OCI-LY1 (cell line): ENCODE measurements at regions not wholly inside any gene's neighbourhood (a gene's known extent, or its start where the extent isn't known, plus 50 kb on each side); places are given as distances from the start of the nearest gene placed in this dataset.

ENCODE experiments used
- H2AFZ ChIP-seq: fragments of 200-600 bp; sonication (generic), shearing (Covaris generic); 2 replicates; pipeline ENCODE4 v1.6.0; 2014; ENCODE audit warnings: antibody characterized with exemption, mild to moderate bottlenecking, low read length
- H3F3A ChIP-seq: fragments of 200-600 bp; sonication (generic), shearing (Covaris generic); 2 replicates; pipeline ENCODE4 v1.6.0; 2014; ENCODE audit warnings: mild to moderate bottlenecking, antibody characterized with exemption, low read length, moderate library complexity; ENCODE audit not compliant: insufficient read depth
- H3K27ac ChIP-seq: fragments of 200-600 bp; sonication (generic); 2 replicates; pipeline ENCODE4 v1.5.1; 2014; ENCODE audit warnings: low read length, mixed run types, mild to moderate bottlenecking, low read depth; ENCODE audit not compliant: poor library complexity, severe bottlenecking
- H3K27me3 ChIP-seq: fragments of 200-600 bp; sonication (generic); 2 replicates; pipeline ENCODE4 v1.6.0; 2014; ENCODE audit warnings: antibody characterized with exemption, mild to moderate bottlenecking, low read length, moderate library complexity; ENCODE audit not compliant: insufficient read depth
- H3K36me3 ChIP-seq: fragments of 200-600 bp; sonication (generic); 2 replicates; pipeline ENCODE4 v1.6.1; 2014; ENCODE audit warnings: mild to moderate bottlenecking, antibody characterized with exemption, low read length, moderate library complexity, mixed read lengths; ENCODE audit not compliant: insufficient read depth
- H3K4me1 ChIP-seq: fragments of 200-600 bp; sonication (generic); 2 replicates; pipeline ENCODE4 v1.5.1; 2014; ENCODE audit warnings: mild to moderate bottlenecking, low read length, moderate library complexity; ENCODE audit not compliant: insufficient read depth, severe bottlenecking
- H3K4me2 ChIP-seq: fragments of 200-600 bp; sonication (generic), shearing (Covaris generic); 2 replicates; pipeline ENCODE4 v1.6.1; 2014; ENCODE audit warnings: low read length
- H3K4me3 ChIP-seq: fragments of 200-600 bp; sonication (generic); 2 replicates; pipeline ENCODE4 v1.5.1; 2014; ENCODE audit warnings: low read length, low read depth, mild to moderate bottlenecking, mixed read lengths; ENCODE audit not compliant: poor library complexity, severe bottlenecking
- H3K79me2 ChIP-seq: fragments of 200-600 bp; shearing (Covaris generic); 2 replicates; pipeline ENCODE4 v1.6.1; 2016; ENCODE audit warnings: mixed run types, low read length, mixed read lengths; ENCODE audit not compliant: insufficient read depth
- H3K9ac ChIP-seq: fragments of 200-600 bp; sonication (generic), shearing (Covaris generic); 2 replicates; pipeline ENCODE4 v1.6.1; 2014; ENCODE audit warnings: mild to moderate bottlenecking, low read length, mixed read lengths
- H3K9me2 ChIP-seq: fragments of 200-600 bp; sonication (generic), shearing (Covaris generic); 2 replicates; pipeline ENCODE4 v1.6.1; 2014; ENCODE audit warnings: low read depth, mild to moderate bottlenecking, low read length, mixed read lengths
- H3K9me3 ChIP-seq: fragments of 200-600 bp; shearing (Covaris generic); 2 replicates; pipeline ENCODE4 v1.6.1; 2014; ENCODE audit warnings: low read length, mixed read lengths
- H4K20me1 ChIP-seq: fragments of 200-600 bp; sonication (generic), shearing (Covaris generic); 2 replicates; pipeline ENCODE4 v1.6.0; 2016; ENCODE audit warnings: mild to moderate bottlenecking, low read length; ENCODE audit not compliant: insufficient read depth
- EZH2 ChIP-seq: fragments of 200-600 bp; sonication (generic), shearing (Covaris generic); IDR thresholded peaks from 2 replicates; pipeline ENCODE4 v1.8.0; 2017; ENCODE audit warnings: borderline replicate concordance, mixed run types, mild to moderate bottlenecking, antibody characterized with exemption, low read length, moderate library complexity, mixed read lengths
- TF ChIP-seq, protein P1 (sequence below): fragments of 200-600 bp; sonication (generic), shearing (Covaris generic); IDR thresholded peaks from 2 replicates; pipeline ENCODE4 v1.5.1; 2017; ENCODE audit warnings: mild to moderate bottlenecking, antibody characterized with exemption, low read length, moderate library complexity, mixed read lengths

DNA sequence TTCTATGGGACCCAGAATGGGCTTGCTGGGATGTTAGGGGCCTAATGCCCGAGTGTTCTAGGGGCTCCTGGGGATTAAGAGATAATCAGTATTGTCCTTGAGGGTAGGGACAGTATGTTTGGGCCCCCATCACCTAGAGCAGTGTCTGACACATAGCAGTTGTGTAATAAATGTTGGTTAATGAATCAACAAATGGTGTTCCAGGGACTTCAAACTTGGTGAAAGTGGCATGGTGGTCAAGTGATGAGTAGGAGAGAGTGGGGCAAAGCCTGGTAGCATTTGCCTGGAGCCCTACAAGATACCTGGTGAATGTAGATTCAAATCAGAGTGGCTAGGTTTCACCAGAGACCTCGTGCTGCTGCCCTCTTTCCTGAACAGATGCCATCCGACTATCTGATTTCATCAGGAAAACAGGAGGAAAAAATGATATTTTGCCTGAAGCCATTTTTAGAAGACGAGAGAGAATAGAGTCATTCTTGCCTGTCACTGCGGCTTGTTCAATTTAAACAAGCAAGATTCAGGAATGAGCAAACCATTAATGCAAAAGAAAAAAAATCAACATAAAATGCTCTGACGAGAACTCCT is 117.3 kb downstream of the RPL22L1 start:
- H3K4me1 ChIP-seq, result no peaks in the 10 kb centered on the region
- no peak for TF ChIP-seq EZH2
- TF ChIP-seq, protein P1, sequence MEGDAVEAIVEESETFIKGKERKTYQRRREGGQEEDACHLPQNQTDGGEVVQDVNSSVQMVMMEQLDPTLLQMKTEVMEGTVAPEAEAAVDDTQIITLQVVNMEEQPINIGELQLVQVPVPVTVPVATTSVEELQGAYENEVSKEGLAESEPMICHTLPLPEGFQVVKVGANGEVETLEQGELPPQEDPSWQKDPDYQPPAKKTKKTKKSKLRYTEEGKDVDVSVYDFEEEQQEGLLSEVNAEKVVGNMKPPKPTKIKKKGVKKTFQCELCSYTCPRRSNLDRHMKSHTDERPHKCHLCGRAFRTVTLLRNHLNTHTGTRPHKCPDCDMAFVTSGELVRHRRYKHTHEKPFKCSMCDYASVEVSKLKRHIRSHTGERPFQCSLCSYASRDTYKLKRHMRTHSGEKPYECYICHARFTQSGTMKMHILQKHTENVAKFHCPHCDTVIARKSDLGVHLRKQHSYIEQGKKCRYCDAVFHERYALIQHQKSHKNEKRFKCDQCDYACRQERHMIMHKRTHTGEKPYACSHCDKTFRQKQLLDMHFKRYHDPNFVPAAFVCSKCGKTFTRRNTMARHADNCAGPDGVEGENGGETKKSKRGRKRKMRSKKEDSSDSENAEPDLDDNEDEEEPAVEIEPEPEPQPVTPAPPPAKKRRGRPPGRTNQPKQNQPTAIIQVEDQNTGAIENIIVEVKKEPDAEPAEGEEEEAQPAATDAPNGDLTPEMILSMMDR, result no peak
- H3F3A ChIP-seq, result no peaks in the 10 kb centered on the region

DNA sequence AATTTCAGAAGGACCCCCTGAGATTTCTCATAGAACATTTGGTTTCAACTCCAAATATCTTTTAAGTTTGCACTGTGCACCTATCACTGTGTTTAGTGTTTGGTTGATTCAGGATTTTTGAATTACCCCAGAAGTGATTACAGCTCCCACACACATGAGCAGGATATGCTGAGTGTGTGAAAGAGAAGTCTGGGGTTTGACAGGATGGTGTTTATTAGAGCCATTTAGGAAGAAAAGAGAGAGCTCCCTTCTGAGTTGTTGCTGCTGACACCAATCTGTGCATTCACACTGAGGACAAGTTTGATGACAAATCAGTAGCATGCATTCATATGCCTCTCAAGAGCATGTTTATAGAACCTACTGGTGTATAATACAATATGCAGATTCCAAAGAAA is 118.1 kb downstream of the RPL22L1 start:
- Histone ChIP-seq H3K4me2 (no peak overlapping the region), H3K9ac (no peak overlapping the region), H3K79me2 (no peaks in the 10 kb centered on the region), H3F3A (no peaks in the 10 kb centered on the region), H3K9me2 (no peaks in the 10 kb centered on the region), H3K4me1 (no peaks in the 10 kb centered on the region), H3K27ac (no peak overlapping the region), H3K27me3 (no peaks in the 10 kb centered on the region; the same call in 1 of the 2 replicates), H2AFZ (no peak overlapping the region), H3K36me3 (no peaks in the 10 kb centered on the region), H3K9me3 (no peaks in the 10 kb centered on the region), H3K4me3 (no peak overlapping the region), H4K20me1 (no peaks in the 10 kb centered on the region)
- TF ChIP-seq, protein P1, result no peak
- TF ChIP-seq EZH2, result no peak

More for the DNA sequence above, 117.3 kb downstream of the RPL22L1 start:
- no peak overlapping the region for H3K27ac ChIP-seq
- no peak overlapping the region for H2AFZ ChIP-seq
- H3K79me2 ChIP-seq, result no peaks in the 10 kb centered on the region
- no peak overlapping the region for H3K9ac ChIP-seq
- no peak overlapping the region for H3K4me3 ChIP-seq
- H4K20me1 ChIP-seq, result no peaks in the 10 kb centered on the region
- no peak overlapping the region for H3K4me2 ChIP-seq
- H3K27me3 ChIP-seq, result no peaks in the 10 kb centered on the region; the same call in 1 of the 2 replicates
- H3K36me3 ChIP-seq, result no peaks in the 10 kb centered on the region
- H3K9me3 ChIP-seq, result no peaks in the 10 kb centered on the region
- no peaks in the 10 kb centered on the region for H3K9me2 ChIP-seq

DNA sequence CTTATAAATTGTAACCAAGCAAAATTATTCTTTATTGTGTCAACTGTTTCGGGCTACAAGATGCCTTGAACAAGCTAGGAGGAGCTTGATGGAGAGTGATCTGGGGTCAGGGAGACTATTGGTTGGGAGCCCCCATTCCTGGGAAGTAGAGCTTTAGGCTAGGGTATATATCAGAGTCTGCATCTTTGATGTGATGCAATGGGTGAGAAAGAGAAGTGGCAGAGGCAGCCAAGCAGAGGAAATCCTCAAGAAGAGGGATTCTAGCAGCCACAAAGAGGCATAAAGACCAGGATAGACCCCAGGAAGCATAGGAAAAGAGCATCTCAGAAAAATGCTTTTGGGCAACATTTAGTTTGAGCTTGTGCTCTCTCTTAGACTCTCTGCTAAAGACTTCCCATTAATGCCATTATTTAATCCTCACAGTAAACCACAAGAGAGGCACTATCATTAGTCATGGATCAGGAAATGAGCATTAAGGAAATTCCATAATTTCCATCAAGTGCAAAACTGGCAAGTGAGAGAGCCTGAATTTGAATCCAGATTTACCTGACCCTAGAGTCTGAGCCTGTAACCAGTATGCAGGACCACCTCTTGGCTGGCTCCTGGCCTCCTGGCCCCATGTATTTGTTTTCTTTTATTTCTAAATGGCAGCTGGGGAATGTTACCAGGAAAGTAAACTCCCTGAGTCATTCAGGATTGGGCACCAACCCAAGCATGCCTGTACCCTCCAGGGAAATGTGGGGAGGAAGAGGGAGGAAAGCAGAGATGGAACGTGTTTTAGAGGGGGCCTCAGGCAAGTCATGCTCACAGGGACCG is 118.7 kb downstream of the RPL22L1 start:
- Histone ChIP-seq H3F3A (no peaks in the 10 kb centered on the region), H3K36me3 (no peaks in the 10 kb centered on the region), H3K27me3 (no peaks in the 10 kb centered on the region; the same call in 1 of the 2 replicates), H3K4me3 (no peak overlapping the region), H3K79me2 (no peaks in the 10 kb centered on the region), H3K9me2 (no peaks in the 10 kb centered on the region), H3K4me1 (no peaks in the 10 kb centered on the region), H3K9ac (no peak overlapping the region), H3K27ac (no peak overlapping the region), H3K9me3 (no peaks in the 10 kb centered on the region), H2AFZ (no peak overlapping the region), H3K4me2 (no peak overlapping the region), H4K20me1 (no peaks in the 10 kb centered on the region)
- no peak for TF ChIP-seq EZH2
- TF ChIP-seq, protein P1, result no peak
